HEK293 (cell line): ENCODE measurements at regions not wholly inside any gene's neighbourhood (a gene's known extent, or its start where the extent isn't known, plus 50 kb on each side); places are given as distances from the start of the nearest gene placed in this dataset.

Experiments used
- CTCF ChIA-PET: fragments of 350-600 bp; formaldehyde crosslinking; extraction: SDS; loops from one replicate; lab custom pipeline; 2021; ENCODE audit warnings: antibody characterized with exemption; lab: Yijun Ruan, JAX
- POLR2A ChIA-PET: fragments of 300-600 bp; formaldehyde crosslinking; extraction: SDS; loops from one replicate; lab custom pipeline; 2020; ENCODE audit warnings: antibody characterized with exemption, inconsistent platforms; lab: Yijun Ruan, JAX
- H3K27ac ChIP-seq: fragments of 200-500 bp; sonication (Bioruptor generic); 2 replicates; pipeline ENCODE4 v1.5.1; 2014; ENCODE audit warnings: low read depth, low read length, control low read depth, inconsistent platforms; ENCODE audit errors: extremely low read depth
- H3K36me3 ChIP-seq, 2 experiments: fragments of 200-500 bp in 1 of 2; sonication (Bioruptor generic) in 1 of 2; 1 replicate in 1 of 2; 2 replicates in 1 of 2; pipeline ENCODE4 v1.5.1; 2014 to 2017; ENCODE audit warnings: inconsistent platforms in 2 of 2, low read length in 2 of 2; ENCODE audit not compliant: control insufficient read depth in 2 of 2, insufficient read depth in 1 of 2
- H3K4me1 ChIP-seq: fragments of 200-500 bp; sonication (Bioruptor generic); 2 replicates; pipeline ENCODE4 v1.5.1; 2014; ENCODE audit warnings: mild to moderate bottlenecking, low read length, inconsistent platforms; ENCODE audit not compliant: control insufficient read depth, insufficient read depth
- H3K4me3 ChIP-seq: 2 replicates; pipeline ENCODE4 v1.5.1; 2011; ENCODE audit warnings: low read depth, mild to moderate bottlenecking, control low read depth, low read length, moderate library complexity
- H3K9me3 ChIP-seq: fragments of 200-500 bp; sonication (Bioruptor generic); 2 replicates; pipeline ENCODE4 v1.5.1; 2014; ENCODE audit warnings: low read depth, low read length, inconsistent platforms; ENCODE audit not compliant: control insufficient read depth, insufficient read depth
- EGR2 ChIP-seq: fragments of 450-650 bp; formaldehyde crosslinking; IDR thresholded peaks from 2 replicates; pipeline ENCODE4 v1.5.1; 2016; ENCODE audit warnings: low read depth, missing biosample characterization, missing genetic modification characterization
- PRDM1 ChIP-seq: fragments of 450-650 bp; formaldehyde crosslinking; IDR thresholded peaks from 2 replicates; pipeline ENCODE4; 2016; ENCODE audit warnings: missing biosample characterization, missing genetic modification characterization
- SALL2 ChIP-seq: fragments of 450-650 bp; formaldehyde crosslinking; IDR thresholded peaks from 2 replicates; pipeline ENCODE4 v1.5.0; 2017; ENCODE audit warnings: missing biosample characterization, mild to moderate bottlenecking, missing genetic modification characterization, borderline replicate concordance
- SP2 ChIP-seq: fragments of 450-650 bp; formaldehyde crosslinking; IDR thresholded peaks from 2 replicates; pipeline ENCODE4 v1.5.1; 2016; ENCODE audit warnings: missing biosample characterization, missing genetic modification characterization
- ZNF184 ChIP-seq: fragments of 450-650 bp; IDR thresholded peaks from 2 replicates; pipeline ENCODE4 v1.5.1; 2018; ENCODE audit warnings: missing biosample characterization, mild to moderate bottlenecking, missing genetic modification characterization
- ZNF211 ChIP-seq: fragments of 450-650 bp; formaldehyde crosslinking; IDR thresholded peaks from 2 replicates; pipeline ENCODE4 v1.5.1; 2016; ENCODE audit warnings: low read depth, missing biosample characterization, missing genetic modification characterization
- ZNF335 ChIP-seq: fragments of 450-650 bp; formaldehyde crosslinking; conservative IDR thresholded peaks from 2 replicates; pipeline ENCODE4 v1.5.1; 2016; ENCODE audit warnings: missing biosample characterization, missing genetic modification characterization
- ZNF354C ChIP-seq: fragments of 450-650 bp; formaldehyde crosslinking; IDR thresholded peaks from 2 replicates; pipeline ENCODE4 v1.5.1; 2016; ENCODE audit warnings: missing biosample characterization, missing genetic modification characterization, low read depth, borderline replicate concordance
- ZNF501 ChIP-seq: fragments of 450-650 bp; formaldehyde crosslinking; IDR thresholded peaks from 2 replicates; pipeline ENCODE4 v1.5.1; 2016; ENCODE audit warnings: missing biosample characterization, missing genetic modification characterization
- ZNF549 ChIP-seq: fragments of 450-650 bp; IDR thresholded peaks from 2 replicates; pipeline ENCODE4 v1.5.1; 2018; ENCODE audit warnings: missing biosample characterization, missing genetic modification characterization, mild to moderate bottlenecking, inconsistent platforms, moderate library complexity
- ZNF560 ChIP-seq: fragments of 450-650 bp; formaldehyde crosslinking; IDR thresholded peaks from 2 replicates; pipeline ENCODE4 v1.5.1; 2017; ENCODE audit warnings: missing biosample characterization, missing genetic modification characterization, borderline replicate concordance
- ZNF571 ChIP-seq: fragments of 450-650 bp; formaldehyde crosslinking; IDR thresholded peaks from 2 replicates; pipeline ENCODE4 v1.5.0; 2017; ENCODE audit warnings: missing biosample characterization, missing genetic modification characterization
- ZNF624 ChIP-seq: fragments of 450-650 bp; formaldehyde crosslinking; IDR thresholded peaks from 2 replicates; pipeline ENCODE4 v1.5.1; 2017; ENCODE audit warnings: missing biosample characterization, missing genetic modification characterization
- ZNF660 ChIP-seq: fragments of 450-650 bp; IDR thresholded peaks from 2 replicates; pipeline ENCODE4 v1.5.1; 2018; ENCODE audit warnings: missing biosample characterization, mild to moderate bottlenecking, missing genetic modification characterization
- ZNF670 ChIP-seq: fragments of 450-650 bp; formaldehyde crosslinking; IDR thresholded peaks from 2 replicates; pipeline ENCODE4 v1.5.1; 2016; ENCODE audit warnings: missing biosample characterization, missing genetic modification characterization, low read depth
- ZNF677 ChIP-seq: fragments of 450-650 bp; IDR thresholded peaks from 2 replicates; pipeline ENCODE4 v1.5.0; 2018; ENCODE audit warnings: missing biosample characterization, mild to moderate bottlenecking, missing genetic modification characterization, moderate library complexity
- ZNF792 ChIP-seq: fragments of 450-650 bp; formaldehyde crosslinking; IDR thresholded peaks from 2 replicates; pipeline ENCODE4 v1.5.1; 2016; ENCODE audit warnings: missing biosample characterization, missing genetic modification characterization
- ZSCAN23 ChIP-seq: fragments of 450-650 bp; formaldehyde crosslinking; IDR thresholded peaks from 2 replicates; pipeline ENCODE4 v1.5.1; 2016; ENCODE audit warnings: missing biosample characterization, missing genetic modification characterization
- ZSCAN30 ChIP-seq: fragments of 450-650 bp; IDR thresholded peaks from 2 replicates; pipeline ENCODE4 v1.5.1; 2018; ENCODE audit warnings: missing biosample characterization, mild to moderate bottlenecking, missing genetic modification characterization, moderate library complexity
- TF ChIP-seq, protein P1 (sequence below): fragments of 450-650 bp; formaldehyde crosslinking; IDR thresholded peaks from 2 replicates; pipeline ENCODE4 v1.5.1; 2016; ENCODE audit warnings: missing biosample characterization, missing genetic modification characterization, borderline replicate concordance
- TF ChIP-seq, protein P2 (sequence below): fragments of 450-650 bp; formaldehyde crosslinking; IDR thresholded peaks from 2 replicates; pipeline ENCODE4 v1.5.1; 2017; ENCODE audit warnings: missing biosample characterization, missing genetic modification characterization

DNA sequence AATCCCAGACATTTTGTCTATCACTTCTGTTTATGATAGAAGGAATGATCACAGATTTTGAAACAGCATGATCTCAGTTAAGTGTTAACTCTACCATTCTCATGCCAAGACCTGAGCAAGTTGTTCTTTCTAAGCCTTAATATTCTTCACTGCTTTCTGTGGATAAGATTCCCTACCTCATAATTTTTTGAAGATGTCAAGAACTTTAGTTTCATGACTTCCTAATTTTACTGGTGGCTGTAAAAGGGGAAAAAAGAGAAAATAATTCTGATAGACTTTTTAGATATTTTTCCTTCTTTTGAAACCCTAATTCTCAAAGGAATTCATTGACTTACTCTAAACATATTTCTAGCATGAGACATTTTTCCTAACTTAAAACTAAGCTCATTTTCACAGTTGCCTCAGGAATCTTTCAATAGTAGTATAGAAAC lies 520.0 kb upstream of the LUZP2 start:
- Histone ChIP-seq H3K9me3 (no peaks in the 10 kb centered on the region), H3K4me1 (no peaks in the 10 kb centered on the region), H3K27ac (no peak overlapping the region), H3K36me3 (no peaks in the 10 kb centered on the region), H3K4me3 (no peak overlapping the region)
- ChIA-PET POLR2A (no interaction called here), CTCF (no interaction called here)
- no peak for TF ChIP-seq ZNF660 (tag by site-specific recombination)
- no peak for TF ChIP-seq ZNF184 (tag by site-specific recombination)
- no peak for TF ChIP-seq ZNF211 (tag by site-specific recombination)
- no peak for TF ChIP-seq SP2 (tag by site-specific recombination)
- TF ChIP-seq ZSCAN23: no peak
- TF ChIP-seq ZNF549: no peak
- no peak for TF ChIP-seq SALL2

GRCh38 chr11:23988381-23989006 lies 508.4 kb upstream of the LUZP2 start:
- ChIA-PET CTCF (no interaction called here), POLR2A (no interaction called here)
- no peaks in the 10 kb centered on the region for H3K9me3 ChIP-seq
- H3K4me1 ChIP-seq: no peaks in the 10 kb centered on the region
- H3K4me3 ChIP-seq: no peak overlapping the region
- no peak overlapping the region for H3K27ac ChIP-seq
- no peak for TF ChIP-seq PRDM1
- no peak for TF ChIP-seq ZSCAN30
- TF ChIP-seq ZNF354C (tag by site-specific recombination): no peak
- TF ChIP-seq ZNF571: no peak
- TF ChIP-seq ZNF335 (tag by site-specific recombination): no peak
- no peak for TF ChIP-seq ZNF670
- no peak for TF ChIP-seq ZNF560 (tag by site-specific recombination)
- TF ChIP-seq, protein P1, sequence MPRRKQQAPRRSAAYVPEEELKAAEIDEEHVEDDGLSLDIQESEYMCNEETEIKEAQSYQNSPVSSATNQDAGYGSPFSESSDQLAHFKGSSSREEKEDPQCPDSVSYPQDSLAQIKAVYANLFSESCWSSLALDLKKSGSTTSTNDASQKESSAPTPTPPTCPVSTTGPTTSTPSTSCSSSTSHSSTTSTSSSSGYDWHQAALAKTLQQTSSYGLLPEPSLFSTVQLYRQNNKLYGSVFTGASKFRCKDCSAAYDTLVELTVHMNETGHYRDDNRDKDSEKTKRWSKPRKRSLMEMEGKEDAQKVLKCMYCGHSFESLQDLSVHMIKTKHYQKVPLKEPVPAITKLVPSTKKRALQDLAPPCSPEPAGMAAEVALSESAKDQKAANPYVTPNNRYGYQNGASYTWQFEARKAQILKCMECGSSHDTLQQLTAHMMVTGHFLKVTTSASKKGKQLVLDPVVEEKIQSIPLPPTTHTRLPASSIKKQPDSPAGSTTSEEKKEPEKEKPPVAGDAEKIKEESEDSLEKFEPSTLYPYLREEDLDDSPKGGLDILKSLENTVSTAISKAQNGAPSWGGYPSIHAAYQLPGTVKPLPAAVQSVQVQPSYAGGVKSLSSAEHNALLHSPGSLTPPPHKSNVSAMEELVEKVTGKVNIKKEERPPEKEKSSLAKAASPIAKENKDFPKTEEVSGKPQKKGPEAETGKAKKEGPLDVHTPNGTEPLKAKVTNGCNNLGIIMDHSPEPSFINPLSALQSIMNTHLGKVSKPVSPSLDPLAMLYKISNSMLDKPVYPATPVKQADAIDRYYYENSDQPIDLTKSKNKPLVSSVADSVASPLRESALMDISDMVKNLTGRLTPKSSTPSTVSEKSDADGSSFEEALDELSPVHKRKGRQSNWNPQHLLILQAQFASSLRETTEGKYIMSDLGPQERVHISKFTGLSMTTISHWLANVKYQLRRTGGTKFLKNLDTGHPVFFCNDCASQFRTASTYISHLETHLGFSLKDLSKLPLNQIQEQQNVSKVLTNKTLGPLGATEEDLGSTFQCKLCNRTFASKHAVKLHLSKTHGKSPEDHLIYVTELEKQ: no peak
- TF ChIP-seq ZNF624 (tag by site-specific recombination): no peak
- TF ChIP-seq ZNF501 (tag by site-specific recombination): no peak
- no peak for TF ChIP-seq EGR2 (tag by site-specific recombination)
- no peak for TF ChIP-seq ZNF677 (tag by site-specific recombination)
- TF ChIP-seq, protein P2, sequence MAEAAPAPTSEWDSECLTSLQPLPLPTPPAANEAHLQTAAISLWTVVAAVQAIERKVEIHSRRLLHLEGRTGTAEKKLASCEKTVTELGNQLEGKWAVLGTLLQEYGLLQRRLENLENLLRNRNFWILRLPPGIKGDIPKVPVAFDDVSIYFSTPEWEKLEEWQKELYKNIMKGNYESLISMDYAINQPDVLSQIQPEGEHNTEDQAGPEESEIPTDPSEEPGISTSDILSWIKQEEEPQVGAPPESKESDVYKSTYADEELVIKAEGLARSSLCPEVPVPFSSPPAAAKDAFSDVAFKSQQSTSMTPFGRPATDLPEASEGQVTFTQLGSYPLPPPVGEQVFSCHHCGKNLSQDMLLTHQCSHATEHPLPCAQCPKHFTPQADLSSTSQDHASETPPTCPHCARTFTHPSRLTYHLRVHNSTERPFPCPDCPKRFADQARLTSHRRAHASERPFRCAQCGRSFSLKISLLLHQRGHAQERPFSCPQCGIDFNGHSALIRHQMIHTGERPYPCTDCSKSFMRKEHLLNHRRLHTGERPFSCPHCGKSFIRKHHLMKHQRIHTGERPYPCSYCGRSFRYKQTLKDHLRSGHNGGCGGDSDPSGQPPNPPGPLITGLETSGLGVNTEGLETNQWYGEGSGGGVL (tag by site-specific recombination): no peak
- no peak for TF ChIP-seq ZNF792 (tag by site-specific recombination)
- no peaks in the 10 kb centered on the region for H3K36me3 ChIP-seq
